ENCODE measurements at regions not wholly inside any gene's neighbourhood (a gene's known extent, or its start where the extent isn't known, plus 50 kb on each side); places are given as distances from the start of the nearest gene placed in this dataset.

- no peak for DNase-seq (ENCODE audit: low read depth)
- H3K4me3 ChIP-seq (ENCODE audit: low read length) = no peak overlapping the region
- no peak for TF ChIP-seq CTCF (conservative IDR thresholded peaks at IDR 0.05; ENCODE audit: low read depth, low read length)
Measured at GRCh38 chr20:52402950-52403349, 211.4 kb upstream of the ZFP64 start.

- no peak for DNase-seq (ENCODE audit: low read depth)
- H3K4me3 ChIP-seq (ENCODE audit: low read length) = no peak overlapping the region
- no peak for TF ChIP-seq CTCF (conservative IDR thresholded peaks at IDR 0.05; ENCODE audit: low read depth, low read length)
Measured at GRCh38 chr20:52402514-52402913, 210.9 kb upstream of the ZFP64 start.

- no peak for TF ChIP-seq CTCF (conservative IDR thresholded peaks at IDR 0.05; ENCODE audit: low read depth, low read length)
- no peak overlapping the region for H3K4me3 ChIP-seq (ENCODE audit: low read length)
- no peak for DNase-seq (ENCODE audit: low read depth)
Measured at GRCh38 chr20:52401431-52401830, 209.9 kb upstream of the ZFP64 start.

GRCh38 chr20:52399352-52399751 is 207.8 kb upstream of the ZFP64 start:
- no peak for DNase-seq (ENCODE audit: low read depth)
- no peak for TF ChIP-seq CTCF (conservative IDR thresholded peaks at IDR 0.05; ENCODE audit: low read depth, low read length)
- H3K4me3 ChIP-seq (ENCODE audit: low read length) = no peak overlapping the region

GRCh38 chr20:52389606-52390005 is 198.0 kb upstream of the ZFP64 start:
- H3K4me3 ChIP-seq (ENCODE audit: low read length) = no peak overlapping the region
- no peak for DNase-seq (ENCODE audit: low read depth)
- no peak for TF ChIP-seq CTCF (conservative IDR thresholded peaks at IDR 0.05; ENCODE audit: low read depth, low read length)

- H3K4me3 ChIP-seq (ENCODE audit: low read length) = no peak overlapping the region
- DNase-seq (ENCODE audit: low read depth) = no peak
- no peak for TF ChIP-seq CTCF (conservative IDR thresholded peaks at IDR 0.05; ENCODE audit: low read depth, low read length)
Measured at GRCh38 chr20:52383995-52384621, 192.5 kb upstream of the ZFP64 start.

GRCh38 chr20:52382933-52383332 is 191.4 kb upstream of the ZFP64 start:
- no peak for DNase-seq (ENCODE audit: low read depth)

More at GRCh38 chr20:52382933-52383332, 191.4 kb upstream of the ZFP64 start:
- TF ChIP-seq CTCF (conservative IDR thresholded peaks at IDR 0.05; ENCODE audit: low read depth, low read length) = no peak
- no peak overlapping the region for H3K4me3 ChIP-seq (ENCODE audit: low read length)
